OCI-LY3 (cell line): ENCODE measurements at regions not wholly inside any gene's neighbourhood (a gene's known extent, or its start where the extent isn't known, plus 50 kb on each side); places are given as distances from the start of the nearest gene placed in this dataset.

ENCODE experiments used
- CTCF ChIP-seq: fragments of 200-600, 300-600 bp; sonication (generic); IDR thresholded peaks from 2 replicates; pipeline ENCODE4 v1.5.1; 2014; ENCODE audit warnings: antibody characterized with exemption, low read length, low read depth
- EZH2phosphoT487 ChIP-seq: fragments of 200-600 bp; shearing (Covaris generic); IDR thresholded peaks from 2 replicates; pipeline ENCODE4 v1.6.1; 2018; ENCODE audit warnings: antibody characterized with exemption, mixed run types, low read depth

DNA sequence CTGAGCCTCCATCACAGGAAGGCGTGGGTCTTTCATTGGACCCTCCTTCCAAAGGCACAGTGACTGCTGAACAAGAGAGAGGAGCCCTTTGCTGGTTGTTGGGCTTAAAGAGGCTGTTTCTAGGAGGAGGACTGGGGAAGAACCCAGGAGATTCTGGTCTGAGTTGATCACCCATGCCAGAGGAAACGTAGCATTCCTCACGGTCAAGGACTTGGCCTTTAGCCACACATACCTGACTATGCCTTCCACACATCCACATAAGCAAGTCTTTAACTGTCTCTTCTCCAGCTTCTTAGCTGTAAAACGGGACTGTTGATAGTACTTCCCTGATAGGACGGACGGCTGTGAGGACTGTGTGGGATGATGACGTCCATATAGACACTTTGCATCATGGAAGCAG, 149.8 kb upstream of the IRX3 start:
- TF ChIP-seq CTCF (no peak), EZH2phosphoT487 (no peak)
